ENCODE measurements at regions not wholly inside any gene's neighbourhood (a gene's known extent, or its start where the extent isn't known, plus 50 kb on each side); places are given as distances from the start of the nearest gene placed in this dataset.

- TF ChIP-seq CTCF (IDR thresholded peaks at IDR 0.05) (no peak), POLR2A (IDR thresholded peaks at IDR 0.05) (no peak)
Observed at GRCh38 chr1:187641463-187641862, 812.7 kb downstream of the PLA2G4A start.

All from esophagus squamous epithelium (tissue), 4 donors.